HG03103 (cell line): ENCODE measurements at regions not wholly inside any gene's neighbourhood (a gene's known extent, or its start where the extent isn't known, plus 50 kb on each side); places are given as distances from the start of the nearest gene placed in this dataset.

Experiments used
- ATAC-seq: cut with Tn5 transposase; IDR thresholded peaks from one replicate; pipeline ENCODE4 v1.9.1; 2021; ENCODE audit warnings: low read depth; ENCODE audit not compliant: unreplicated experiment

GRCh38 chr6:145305670-145306069 lies 429.6 kb downstream of the EPM2A start:
- no peak for ATAC-seq

- ATAC-seq, result no peak
These were observed 428.8 kb downstream of the EPM2A start for GRCh38 chr6:145306489-145306888.

DNA sequence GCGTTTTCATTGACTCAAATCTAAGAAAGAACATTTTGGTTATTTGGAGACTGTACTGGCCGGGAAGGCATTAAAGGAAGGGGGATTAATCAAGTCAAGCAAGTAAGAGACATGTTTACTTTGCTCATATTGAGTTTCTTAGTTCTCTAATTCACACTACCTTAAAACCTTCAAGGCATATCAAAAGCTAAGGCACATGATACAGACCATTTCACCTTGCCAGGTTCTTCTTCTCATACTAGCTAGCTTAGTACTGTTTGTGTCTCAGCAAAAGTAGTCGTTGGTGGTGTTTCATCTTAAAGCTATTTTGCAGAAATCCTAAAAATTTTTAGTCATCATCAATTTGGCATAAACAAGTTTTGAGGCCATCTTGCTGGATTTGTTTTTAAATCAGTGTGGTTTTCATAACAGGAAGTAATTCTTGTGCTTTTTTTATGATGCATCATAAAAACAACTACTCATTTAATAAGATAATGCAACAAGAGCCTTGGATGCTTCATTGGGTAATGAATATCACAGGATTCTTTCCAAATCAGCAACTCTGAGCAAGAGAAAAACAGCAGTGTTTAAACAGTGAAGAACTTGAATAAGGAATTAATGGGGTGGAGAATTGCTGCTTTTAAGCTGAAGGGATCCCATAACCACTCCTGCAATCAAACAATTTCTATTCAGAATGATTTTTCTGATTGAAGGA lies 425.3 kb downstream of the EPM2A start:
- ATAC-seq, result no peak

DNA sequence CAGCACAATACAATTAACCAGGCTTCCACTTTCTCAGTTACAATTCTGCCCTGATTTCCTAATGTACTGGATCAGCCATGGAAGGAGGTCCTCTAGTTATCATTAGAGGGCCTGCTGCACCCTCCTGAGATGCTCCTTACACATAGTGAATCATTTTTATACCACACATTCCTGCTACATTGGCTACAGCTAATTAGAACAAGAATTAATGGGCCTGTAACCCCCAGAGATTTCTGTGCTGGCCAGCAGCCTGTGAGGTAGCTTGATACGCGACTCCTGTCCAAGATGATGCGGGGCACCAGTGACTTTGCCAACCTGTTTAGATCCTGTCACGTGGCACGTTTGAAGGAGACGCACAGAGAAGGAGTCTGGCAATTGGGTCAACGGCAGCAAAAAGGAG lies 422.8 kb downstream of the EPM2A start:
- no peak for ATAC-seq

GRCh38 chr6:145313041-145313855 lies 422.1 kb downstream of the EPM2A start:
- no peak for ATAC-seq

DNA sequence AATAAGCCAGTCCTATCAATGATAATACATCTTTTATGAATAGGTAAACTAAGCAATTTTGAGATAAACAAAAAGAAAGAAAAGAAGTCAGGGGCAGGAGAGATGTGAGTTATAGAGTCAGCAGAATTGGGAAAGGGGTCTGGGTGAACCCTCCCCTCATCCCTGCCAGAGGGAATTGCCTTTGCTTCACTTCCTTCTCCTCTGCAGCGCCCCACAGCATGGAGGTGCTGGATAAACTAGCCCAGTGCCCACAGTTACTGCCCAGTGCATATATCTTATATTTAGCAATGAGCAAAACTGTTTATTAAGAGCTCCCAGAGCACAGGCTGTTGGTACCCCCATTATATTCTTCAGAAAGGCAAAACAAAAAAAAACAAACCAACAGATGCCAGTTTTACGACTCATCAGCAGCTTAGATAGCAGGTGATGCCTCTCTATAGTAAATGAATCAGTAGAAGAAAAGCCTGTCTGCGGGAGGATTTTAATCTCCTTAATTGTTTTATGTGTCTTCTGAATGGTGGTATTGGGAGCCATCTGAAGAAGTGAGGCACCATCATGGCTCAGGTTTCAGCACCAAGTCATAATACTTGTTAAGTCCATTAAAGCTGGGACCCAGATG lies 419.2 kb downstream of the EPM2A start:
- no peak for ATAC-seq

DNA sequence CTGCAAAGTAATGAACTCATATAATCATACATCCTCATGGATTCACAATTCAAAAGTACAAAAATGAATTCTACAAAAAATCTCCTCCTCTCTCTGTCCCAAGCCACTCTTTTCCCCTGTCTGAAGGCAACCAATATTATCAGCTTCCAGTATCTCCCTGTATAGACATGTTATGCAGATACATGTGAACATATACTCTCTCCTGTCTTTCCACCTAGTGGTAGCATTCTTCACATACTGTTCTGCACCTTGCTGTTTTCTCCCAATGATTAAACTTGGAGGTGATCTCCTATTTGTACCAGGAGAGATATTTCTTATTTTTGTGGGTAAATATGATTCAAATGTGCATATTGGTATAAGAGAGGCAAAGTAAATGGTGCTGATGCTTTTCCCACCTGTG lies 416.4 kb downstream of the EPM2A start:
- ATAC-seq, result no peak

GRCh38 chr6:145319605-145320004 lies 415.7 kb downstream of the EPM2A start:
- no peak for ATAC-seq

- ATAC-seq, result no peak
These were observed 411.7 kb downstream of the EPM2A start for GRCh38 chr6:145323646-145324045.

- ATAC-seq, result no peak
These were observed 407.7 kb downstream of the EPM2A start for GRCh38 chr6:145327586-145327985.

GRCh38 chr6:145329257-145329656 lies 406.1 kb downstream of the EPM2A start:
- ATAC-seq, result no peak

DNA sequence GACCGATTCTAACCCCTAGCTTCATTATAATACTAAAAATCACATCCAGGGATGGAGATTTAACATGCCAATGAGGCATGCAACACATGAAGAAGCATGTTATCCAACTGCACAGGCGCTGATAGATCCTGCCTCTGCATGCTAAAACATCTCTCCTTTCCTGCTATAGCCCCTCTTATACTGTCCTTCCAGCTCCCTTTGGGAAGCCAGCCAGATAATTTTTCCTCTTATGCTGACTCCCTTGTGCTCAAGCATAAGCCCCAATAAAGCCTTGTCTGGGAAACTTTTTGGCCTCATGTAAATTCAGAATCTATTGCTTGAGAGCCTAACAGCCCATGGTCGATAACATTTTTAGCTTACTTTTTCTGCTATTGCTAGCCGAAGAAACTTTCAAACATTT lies 404.3 kb downstream of the EPM2A start:
- no peak for ATAC-seq

DNA sequence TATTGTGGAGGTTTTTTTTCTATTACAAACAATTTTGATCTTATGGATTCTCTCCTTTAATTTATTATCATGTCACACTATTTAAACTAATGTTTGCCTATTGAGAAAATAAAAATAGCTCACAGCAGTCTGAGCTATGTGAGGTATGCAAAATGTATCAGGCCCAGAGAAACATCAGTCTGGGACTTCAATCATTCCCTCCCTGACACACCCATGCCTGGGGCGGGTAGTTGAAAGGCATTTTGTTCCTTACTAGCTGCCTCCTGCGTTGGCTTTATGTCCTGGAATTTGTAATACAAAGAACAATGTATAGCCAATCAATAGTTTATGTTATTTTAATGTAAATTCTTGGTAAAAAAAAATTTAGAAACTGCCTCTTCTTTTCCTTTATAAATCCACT lies 403.3 kb downstream of the EPM2A start:
- ATAC-seq, result no peak

DNA sequence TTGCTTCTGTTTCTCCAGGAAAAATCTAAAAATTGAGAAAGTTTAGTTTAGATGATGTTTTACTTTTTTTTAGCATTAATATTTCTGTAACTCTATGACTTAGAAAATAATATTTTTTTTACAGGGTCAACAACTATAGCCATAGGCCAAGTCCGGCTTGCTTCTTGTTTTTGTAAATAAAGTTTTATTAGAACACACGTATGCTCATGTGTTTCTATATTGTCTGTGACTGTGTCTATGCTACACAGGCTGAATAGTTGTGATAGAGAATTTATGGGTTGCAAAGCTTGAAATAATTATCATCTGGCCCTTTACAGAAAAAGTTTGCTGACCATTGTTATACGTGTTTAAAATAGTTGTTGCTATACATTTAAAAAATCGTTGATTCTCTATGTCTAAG lies 399.2 kb downstream of the EPM2A start:
- ATAC-seq, result no peak

GRCh38 chr6:145339089-145339488 lies 396.2 kb downstream of the EPM2A start:
- no peak for ATAC-seq

GRCh38 chr6:145340256-145340655 lies 395.1 kb downstream of the EPM2A start:
- ATAC-seq, result no peak

GRCh38 chr6:145345094-145345493 lies 390.2 kb downstream of the EPM2A start:
- ATAC-seq, result no peak

DNA sequence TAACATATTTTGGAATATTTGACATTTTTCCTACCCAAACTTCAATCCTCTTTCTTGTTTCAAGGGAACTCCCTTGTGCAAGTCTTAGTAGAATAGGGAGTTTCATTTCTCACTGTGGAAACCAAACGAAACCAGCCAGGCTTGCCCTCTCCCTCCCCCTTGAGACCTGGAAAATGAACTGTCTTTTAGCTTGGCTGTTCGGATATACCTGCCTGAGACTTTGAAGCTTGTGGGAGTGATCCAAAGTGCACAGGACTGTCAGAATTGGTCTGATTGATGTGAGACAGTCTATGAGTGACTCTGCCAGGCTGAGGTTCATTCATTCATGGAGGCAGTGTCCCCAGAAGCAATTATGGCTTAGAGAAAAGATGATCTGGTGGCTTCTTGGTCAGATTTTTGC lies 388.1 kb downstream of the EPM2A start:
- no peak for ATAC-seq

DNA sequence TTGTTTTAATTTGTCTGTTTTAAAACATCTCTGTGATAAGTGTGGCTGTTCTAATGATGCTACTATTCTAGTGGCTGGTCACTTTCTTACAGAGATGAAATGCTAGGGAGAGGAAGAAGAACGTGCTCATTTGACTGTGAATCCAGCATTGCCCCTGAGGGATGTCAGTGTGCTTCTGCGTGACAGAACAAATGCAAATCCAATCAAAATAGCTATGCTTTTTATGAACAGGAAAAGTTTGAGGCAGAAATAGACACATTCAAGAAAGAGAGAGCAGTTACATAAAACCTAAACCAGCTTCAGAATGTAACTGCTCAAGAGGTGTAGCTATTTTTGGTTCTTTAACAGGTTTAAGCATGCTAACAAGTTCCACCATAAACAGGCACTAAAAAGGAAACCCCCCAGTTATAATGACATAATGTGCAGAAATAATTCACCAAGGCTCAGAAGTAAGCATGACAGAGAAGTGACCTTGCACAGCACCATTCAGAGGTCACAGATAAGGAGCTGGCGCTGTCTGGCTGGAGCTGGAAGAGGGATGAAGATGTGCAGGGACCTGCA lies 385.3 kb downstream of the EPM2A start:
- peak; percentile 77 for ATAC-seq

DNA sequence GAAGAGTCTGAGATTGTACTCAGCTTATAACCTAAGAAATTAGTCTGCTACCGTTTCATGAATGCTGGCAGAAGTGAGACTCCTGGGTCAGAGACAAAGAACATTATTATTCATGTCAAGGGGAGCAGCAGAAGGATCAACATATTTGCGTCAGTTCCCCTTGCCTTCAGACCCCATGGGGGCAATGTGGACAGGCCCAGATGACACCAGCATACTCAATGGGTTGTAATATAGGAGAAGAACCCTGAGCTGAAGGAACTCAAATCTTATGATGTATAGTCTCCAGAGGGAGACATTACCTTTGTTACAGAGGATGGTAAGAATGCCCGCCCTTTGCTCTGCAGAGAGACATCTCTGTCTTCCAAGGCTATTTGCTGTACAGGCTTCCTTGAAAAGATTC lies 384.4 kb downstream of the EPM2A start:
- no peak for ATAC-seq

DNA sequence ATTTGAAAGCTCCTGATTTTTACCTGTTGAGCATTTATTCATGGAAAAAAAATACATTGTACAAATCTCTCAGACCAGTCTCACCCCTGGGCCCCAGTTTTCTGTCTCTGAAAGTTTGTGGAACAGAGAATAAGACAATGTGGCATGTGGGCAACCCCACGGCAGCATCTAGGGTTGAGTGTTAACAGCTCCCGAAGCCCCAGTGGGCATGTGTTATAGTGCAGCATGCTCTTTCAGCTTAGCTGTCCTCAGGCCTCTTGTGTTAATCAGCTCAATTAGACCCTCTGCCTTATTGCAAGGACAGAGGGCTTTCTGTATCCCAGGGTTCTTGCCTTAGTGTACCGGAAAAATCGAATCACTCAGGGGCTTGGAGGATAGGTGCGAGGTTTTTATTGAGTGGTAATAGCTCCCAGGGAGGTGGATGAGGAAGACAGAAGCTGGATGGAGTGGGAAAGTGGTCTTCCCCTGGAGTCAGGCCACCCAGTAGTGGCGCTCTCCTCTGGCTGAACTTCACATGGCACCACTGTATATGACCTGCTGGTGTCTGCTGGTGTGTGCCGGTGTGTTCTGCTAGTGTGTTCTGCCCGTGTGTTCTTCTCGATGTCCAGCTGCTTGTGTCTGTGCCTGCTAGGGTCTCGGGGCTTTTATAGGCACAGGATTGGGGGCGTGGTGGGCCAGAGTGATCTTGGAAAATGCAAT lies 382.8 kb downstream of the EPM2A start:
- ATAC-seq, result no peak
